ENCODE measurements at regions not wholly inside any gene's neighbourhood (a gene's known extent, or its start where the extent isn't known, plus 50 kb on each side); places are given as distances from the start of the nearest gene placed in this dataset.
A peak's percentile ranks its signal among the peaks of the same experiment; 100 is the strongest.
"Not testable (repeated sequence)": the region's sequence is repeated elsewhere in the genome, so short reads cannot be mapped to it uniquely, and the experiment has no call there.

GRCh38 chr9:94464790-94465189 is 90.1 kb upstream of the PCAT7 start:
- Histone ChIP-seq H3K9me3 (peaks cover 0 to 47% of the 10 kb centered on the region in 2 donors), H3K27ac (no peak overlapping the region), H3K4me3 (no peak overlapping the region), H3K4me1 (no peaks in the 10 kb centered on the region), H3K36me3 (peaks cover 0 to 35% of the 10 kb centered on the region in 2 donors), H3K27me3 (no peaks in the 10 kb centered on the region)
- intact Hi-C loops (cut with DNase I) = no loop called here
- DNase-seq = no peak
- ATAC-seq = no peak
- no peak for TF ChIP-seq CTCF (IDR thresholded peaks at IDR 0.05)

GRCh38 chr9:94472063-94472462 is 82.8 kb upstream of the PCAT7 start:
- intact Hi-C loops (cut with DNase I); DNase-seq; H3K27me3 ChIP-seq: not testable (repeated sequence)

GRCh38 chr9:94472806-94473360 is 82.0 kb upstream of the PCAT7 start:
- Histone ChIP-seq H3K27me3 (no peaks in the 10 kb centered on the region), H3K9me3 (peaks cover 0 to 25% of the 10 kb centered on the region in 2 donors), H3K27ac (no peak overlapping the region), H3K36me3 (no peaks in the 10 kb centered on the region), H3K4me3 (no peak overlapping the region), H3K4me1 (no peaks in the 10 kb centered on the region)
- TF ChIP-seq CTCF (IDR thresholded peaks at IDR 0.05) = no peak
- ATAC-seq (no peak), DNase-seq (no peak)
- intact Hi-C loops (cut with DNase I) = no loop called here

More at GRCh38 chr9:94472063-94472462, 82.8 kb upstream of the PCAT7 start:
- H3K4me1 ChIP-seq, H3K4me3 ChIP-seq, ATAC-seq, H3K36me3 ChIP-seq, H3K27ac ChIP-seq: not testable (repeated sequence)
- peaks cover 0 to 29% of the 10 kb centered on the region in 2 donors for H3K9me3 ChIP-seq

GRCh38 chr9:94478755-94479730 is 75.8 kb upstream of the PCAT7 start:
- Histone ChIP-seq H3K27me3 (no peaks in the 10 kb centered on the region), H3K9me3 (no peaks in the 10 kb centered on the region), H3K4me1 (no peaks in the 10 kb centered on the region), H3K36me3 (no peaks in the 10 kb centered on the region), H3K4me3 (no peak overlapping the region), H3K27ac (no peak overlapping the region)
- ATAC-seq (no peak), DNase-seq (peak in 1 of 4 donors; percentile 62)
- intact Hi-C loops (cut with DNase I) = no loop called here
- TF ChIP-seq CTCF (IDR thresholded peaks at IDR 0.05) = no peak

- Histone ChIP-seq H3K4me1 (no peaks in the 10 kb centered on the region), H3K36me3 (no peaks in the 10 kb centered on the region), H3K27ac (no peak overlapping the region), H3K4me3 (no peak overlapping the region), H3K27me3 (no peaks in the 10 kb centered on the region), H3K9me3 (no peaks in the 10 kb centered on the region)
- intact Hi-C loops (cut with DNase I) = no loop called here
- DNase-seq = no peak
- TF ChIP-seq CTCF (IDR thresholded peaks at IDR 0.05) = no peak
- ATAC-seq = no peak
Observed at GRCh38 chr9:94479757-94480156, 75.1 kb upstream of the PCAT7 start.
